ENCODE measurements at regions not wholly inside any gene's neighbourhood (a gene's known extent, or its start where the extent isn't known, plus 50 kb on each side); places are given as distances from the start of the nearest gene placed in this dataset.

GRCh38 chr9:83154821-83155220 lies 91.9 kb upstream of the RASEF start:
- no peak overlapping the region for H3K27ac ChIP-seq (ENCODE audit: low read depth, low read length)

GRCh38 chr9:83154087-83154736 lies 91.3 kb upstream of the RASEF start:
- Histone ChIP-seq H3K4me3 (ENCODE audit: low read length) (no peak overlapping the region), H3K4me1 (ENCODE audit: insufficient read depth, low read length) (no peaks in the 10 kb centered on the region), H3K27ac (ENCODE audit: low read depth, low read length) (no peak overlapping the region), H3K27me3 (ENCODE audit: insufficient read depth, low read length) (no peaks in the 10 kb centered on the region), H3K36me3 (ENCODE audit: insufficient read depth, low read length) (no peaks in the 10 kb centered on the region), H3K9ac (ENCODE audit: low read depth, low read length) (no peak overlapping the region), H3K9me3 (ENCODE audit: insufficient read depth, low read depth, low read length) (no peaks in the 10 kb centered on the region)
- 95% methylated on average over 2 of the region's 2 CpGs for WGBS

More at GRCh38 chr9:83154821-83155220, 91.9 kb upstream of the RASEF start:
- no peaks in the 10 kb centered on the region for H3K27me3 ChIP-seq (ENCODE audit: insufficient read depth, low read length)
- H3K4me1 ChIP-seq (ENCODE audit: insufficient read depth, low read length), result no peaks in the 10 kb centered on the region
- H3K4me3 ChIP-seq (ENCODE audit: low read length), result no peak overlapping the region
- 97% methylated on average over 1 of the region's 2 CpGs for WGBS
- H3K9me3 ChIP-seq (ENCODE audit: insufficient read depth, low read depth, low read length), result peaks cover 6% of the 10 kb centered on the region; the same call in 1 of the 2 replicates
- no peak overlapping the region for H3K9ac ChIP-seq (ENCODE audit: low read depth, low read length)
- no peaks in the 10 kb centered on the region for H3K36me3 ChIP-seq (ENCODE audit: insufficient read depth, low read length)

- Histone ChIP-seq H3K9me3 (ENCODE audit: insufficient read depth, low read depth, low read length) (no peaks in the 10 kb centered on the region), H3K27me3 (ENCODE audit: insufficient read depth, low read length) (no peaks in the 10 kb centered on the region), H3K4me3 (ENCODE audit: low read length) (no peak overlapping the region), H3K4me1 (ENCODE audit: insufficient read depth, low read length) (no peaks in the 10 kb centered on the region), H3K36me3 (ENCODE audit: insufficient read depth, low read length) (no peaks in the 10 kb centered on the region), H3K27ac (ENCODE audit: low read depth, low read length) (no peak overlapping the region), H3K9ac (ENCODE audit: low read depth, low read length) (no peak overlapping the region)
- 93% methylated on average over 1 of the region's 2 CpGs for WGBS
These were observed 90.1 kb upstream of the RASEF start for GRCh38 chr9:83153030-83153429.

- no peaks in the 10 kb centered on the region for H3K4me1 ChIP-seq (ENCODE audit: insufficient read depth, low read length)
- no peaks in the 10 kb centered on the region for H3K36me3 ChIP-seq (ENCODE audit: insufficient read depth, low read length)
- 88% methylated on average over 4 of the region's 4 CpGs for WGBS
- no peak overlapping the region for H3K4me3 ChIP-seq (ENCODE audit: low read length)
- H3K9ac ChIP-seq (ENCODE audit: low read depth, low read length), result no peak overlapping the region
- H3K27ac ChIP-seq (ENCODE audit: low read depth, low read length), result no peak overlapping the region
- no peaks in the 10 kb centered on the region for H3K9me3 ChIP-seq (ENCODE audit: insufficient read depth, low read depth, low read length)
- no peaks in the 10 kb centered on the region for H3K27me3 ChIP-seq (ENCODE audit: insufficient read depth, low read length)
These were observed 88.7 kb upstream of the RASEF start for GRCh38 chr9:83151627-83152137.

GRCh38 chr9:83147315-83148149 lies 84.6 kb upstream of the RASEF start:
- H3K27me3 ChIP-seq (ENCODE audit: insufficient read depth, low read length), result no peaks in the 10 kb centered on the region
- H3K9ac ChIP-seq (ENCODE audit: low read depth, low read length), result no peak overlapping the region
- H3K36me3 ChIP-seq (ENCODE audit: insufficient read depth, low read length), result no peaks in the 10 kb centered on the region
- no peak overlapping the region for H3K27ac ChIP-seq (ENCODE audit: low read depth, low read length)
- H3K4me3 ChIP-seq (ENCODE audit: low read length), result no peak overlapping the region
- no peaks in the 10 kb centered on the region for H3K4me1 ChIP-seq (ENCODE audit: insufficient read depth, low read length)
- 91% methylated on average over 10 of the region's 10 CpGs for WGBS
- H3K9me3 ChIP-seq (ENCODE audit: insufficient read depth, low read depth, low read length), result no peaks in the 10 kb centered on the region

GRCh38 chr9:83146325-83146724 lies 83.4 kb upstream of the RASEF start:
- no peaks in the 10 kb centered on the region for H3K9me3 ChIP-seq (ENCODE audit: insufficient read depth, low read depth, low read length)
- WGBS, result 78% methylated on average over 3 of the region's 4 CpGs
- no peak overlapping the region for H3K4me3 ChIP-seq (ENCODE audit: low read length)
- no peaks in the 10 kb centered on the region for H3K4me1 ChIP-seq (ENCODE audit: insufficient read depth, low read length)
- H3K9ac ChIP-seq (ENCODE audit: low read depth, low read length), result no peak overlapping the region
- H3K36me3 ChIP-seq (ENCODE audit: insufficient read depth, low read length), result no peaks in the 10 kb centered on the region
- H3K27me3 ChIP-seq (ENCODE audit: insufficient read depth, low read length), result no peaks in the 10 kb centered on the region
- no peak overlapping the region for H3K27ac ChIP-seq (ENCODE audit: low read depth, low read length)

GRCh38 chr9:83144492-83144891 lies 81.5 kb upstream of the RASEF start:
- Histone ChIP-seq H3K36me3 (ENCODE audit: insufficient read depth, low read length) (no peaks in the 10 kb centered on the region), H3K27ac (ENCODE audit: low read depth, low read length) (no peak overlapping the region), H3K4me3 (ENCODE audit: low read length) (no peak overlapping the region), H3K9ac (ENCODE audit: low read depth, low read length) (no peak overlapping the region), H3K9me3 (ENCODE audit: insufficient read depth, low read depth, low read length) (no peaks in the 10 kb centered on the region), H3K27me3 (ENCODE audit: insufficient read depth, low read length) (no peaks in the 10 kb centered on the region), H3K4me1 (ENCODE audit: insufficient read depth, low read length) (no peaks in the 10 kb centered on the region)

GRCh38 chr9:83142389-83142788 lies 79.4 kb upstream of the RASEF start:
- Histone ChIP-seq H3K4me1 (ENCODE audit: insufficient read depth, low read length) (no peaks in the 10 kb centered on the region), H3K27ac (ENCODE audit: low read depth, low read length) (no peak overlapping the region), H3K27me3 (ENCODE audit: insufficient read depth, low read length) (no peaks in the 10 kb centered on the region), H3K9me3 (ENCODE audit: insufficient read depth, low read depth, low read length) (no peaks in the 10 kb centered on the region), H3K4me3 (ENCODE audit: low read length) (no peak overlapping the region), H3K36me3 (ENCODE audit: insufficient read depth, low read length) (no peaks in the 10 kb centered on the region), H3K9ac (ENCODE audit: low read depth, low read length) (no peak overlapping the region)

GRCh38 chr9:83141887-83142286 lies 78.9 kb upstream of the RASEF start:
- no peak overlapping the region for H3K4me3 ChIP-seq (ENCODE audit: low read length)
- no peaks in the 10 kb centered on the region for H3K9me3 ChIP-seq (ENCODE audit: insufficient read depth, low read depth, low read length)
- H3K27ac ChIP-seq (ENCODE audit: low read depth, low read length), result no peak overlapping the region
- H3K27me3 ChIP-seq (ENCODE audit: insufficient read depth, low read length), result no peaks in the 10 kb centered on the region
- no peaks in the 10 kb centered on the region for H3K36me3 ChIP-seq (ENCODE audit: insufficient read depth, low read length)
- H3K9ac ChIP-seq (ENCODE audit: low read depth, low read length), result no peak overlapping the region
- no peaks in the 10 kb centered on the region for H3K4me1 ChIP-seq (ENCODE audit: insufficient read depth, low read length)

GRCh38 chr9:83140061-83140460 lies 77.1 kb upstream of the RASEF start:
- Histone ChIP-seq H3K9ac (ENCODE audit: low read depth, low read length) (no peak overlapping the region), H3K9me3 (ENCODE audit: insufficient read depth, low read depth, low read length) (no peaks in the 10 kb centered on the region), H3K27ac (ENCODE audit: low read depth, low read length) (no peak overlapping the region), H3K4me1 (ENCODE audit: insufficient read depth, low read length) (no peaks in the 10 kb centered on the region), H3K36me3 (ENCODE audit: insufficient read depth, low read length) (no peaks in the 10 kb centered on the region), H3K4me3 (ENCODE audit: low read length) (no peak overlapping the region), H3K27me3 (ENCODE audit: insufficient read depth, low read length) (no peaks in the 10 kb centered on the region)
- 75% methylated on average over 1 of the region's 1 CpG for WGBS

- no peaks in the 10 kb centered on the region for H3K36me3 ChIP-seq (ENCODE audit: insufficient read depth, low read length)
- no peak overlapping the region for H3K9ac ChIP-seq (ENCODE audit: low read depth, low read length)
- H3K4me1 ChIP-seq (ENCODE audit: insufficient read depth, low read length), result no peaks in the 10 kb centered on the region
- no peak overlapping the region for H3K27ac ChIP-seq (ENCODE audit: low read depth, low read length)
- H3K27me3 ChIP-seq (ENCODE audit: insufficient read depth, low read length), result no peaks in the 10 kb centered on the region
- H3K9me3 ChIP-seq (ENCODE audit: insufficient read depth, low read depth, low read length), result no peaks in the 10 kb centered on the region
- WGBS, result 88% methylated on average over 4 of the region's 4 CpGs
- no peak overlapping the region for H3K4me3 ChIP-seq (ENCODE audit: low read length)
These were observed 75.6 kb upstream of the RASEF start for GRCh38 chr9:83138422-83139135.

All from HUES64 (cell line).